ENCODE measurements at regions not wholly inside any gene's neighbourhood (a gene's known extent, or its start where the extent isn't known, plus 50 kb on each side); places are given as distances from the start of the nearest gene placed in this dataset.

DNA sequence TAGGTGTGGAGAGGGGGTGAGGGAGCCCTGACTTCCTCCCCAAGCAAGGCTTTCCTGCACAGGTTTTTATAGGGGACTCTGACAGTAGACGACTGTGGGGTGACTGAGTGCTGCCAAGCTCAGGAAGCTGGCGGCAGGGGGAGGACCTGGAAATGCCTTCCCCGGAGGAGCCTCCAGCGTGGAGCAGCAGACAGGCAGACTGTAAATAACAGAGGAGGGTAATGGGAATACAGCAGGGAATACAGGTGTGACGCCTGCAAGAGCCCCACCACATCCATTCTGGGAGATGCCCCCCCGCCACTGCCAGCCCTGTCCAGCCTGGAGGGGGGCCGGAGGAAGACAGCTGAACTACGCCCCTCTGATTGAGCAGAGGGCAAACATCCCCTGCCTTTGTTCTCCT lies 190.4 kb downstream of the UQCRFS1 start:
- CTCF ChIA-PET, result no interaction called here
- H3K9me3 ChIP-seq (ENCODE audit: control extremely low read depth in 1 of 5, control insufficient read depth in 4 of 5, insufficient read depth in 2 of 5, low read depth in 1 of 5, low read length in 4 of 5), result no peaks in the 10 kb centered on the region
- H3K4me1 ChIP-seq (ENCODE audit: control extremely low read depth in 1 of 4, control insufficient read depth in 4 of 4, insufficient read depth in 4 of 4, low read length in 3 of 4), result no peaks in the 10 kb centered on the region
- H3K36me3 ChIP-seq (ENCODE audit: control insufficient read depth in 4 of 4, insufficient read depth in 4 of 4, low read length in 3 of 4), result no peaks in the 10 kb centered on the region
- peaks cover 0 to 1% (median 0%) of the 10 kb centered on the region in 5 experiments for H3K27me3 ChIP-seq (replicated peaks in 2 of 5; ENCODE audit: control insufficient read depth in 4 of 5, insufficient read depth in 5 of 5, low read length in 4 of 5)
- no peak overlapping the region for H3K27ac ChIP-seq (ENCODE audit: insufficient read depth in 1 of 2, low read depth in 1 of 2, low read length in 2 of 2, poor library complexity in 1 of 2, severe bottlenecking in 2 of 2)
- no peak for DNase-seq
- 54% methylated on average over 7 of the region's 8 CpGs for WGBS (ENCODE audit: insufficient coverage)
- no peak overlapping the region for H3K4me3 ChIP-seq (ENCODE audit: control insufficient read depth in 1 of 7, extremely low read depth in 1 of 7, insufficient read depth in 4 of 7, low read depth in 2 of 7, low read length in 6 of 7)
- POLR2A ChIA-PET, result no interaction called here

DNA sequence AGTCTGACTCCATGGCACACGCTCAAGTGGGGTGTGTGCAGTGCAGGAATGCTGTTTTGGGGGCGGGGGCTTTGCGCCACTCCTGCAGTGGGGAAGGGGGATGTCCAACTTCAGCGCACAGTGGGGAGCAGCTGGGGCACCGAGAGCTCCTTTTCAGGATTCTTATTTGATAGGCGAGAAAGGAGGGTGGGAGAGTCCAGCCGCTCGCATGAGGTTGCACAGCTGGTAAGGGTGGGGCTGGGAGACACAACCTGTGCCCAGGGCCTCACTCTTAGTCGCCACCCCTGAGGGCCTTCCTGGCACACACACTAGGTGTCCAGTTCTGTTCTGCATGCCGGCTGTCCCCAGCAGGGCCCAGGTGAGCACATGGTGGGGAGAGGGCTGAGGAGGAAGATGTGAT lies 190.8 kb downstream of the UQCRFS1 start:
- no peak for DNase-seq
- H3K27ac ChIP-seq (ENCODE audit: insufficient read depth in 1 of 2, low read depth in 1 of 2, low read length in 2 of 2, poor library complexity in 1 of 2, severe bottlenecking in 2 of 2), result no peak overlapping the region
- CTCF ChIA-PET, result no interaction called here
- H3K27me3 ChIP-seq (replicated peaks in 2 of 5; ENCODE audit: control insufficient read depth in 4 of 5, insufficient read depth in 5 of 5, low read length in 4 of 5), result peaks cover 0 to 2% (median 0%) of the 10 kb centered on the region in 5 experiments
- POLR2A ChIA-PET, result no interaction called here
- H3K4me3 ChIP-seq (ENCODE audit: control insufficient read depth in 1 of 7, extremely low read depth in 1 of 7, insufficient read depth in 4 of 7, low read depth in 2 of 7, low read length in 6 of 7), result no peak overlapping the region
- 85% methylated on average over 8 of the region's 10 CpGs for WGBS (ENCODE audit: insufficient coverage)
- no peaks in the 10 kb centered on the region for H3K4me1 ChIP-seq (ENCODE audit: control extremely low read depth in 1 of 4, control insufficient read depth in 4 of 4, insufficient read depth in 4 of 4, low read length in 3 of 4)
- no peaks in the 10 kb centered on the region for H3K36me3 ChIP-seq (ENCODE audit: control insufficient read depth in 4 of 4, insufficient read depth in 4 of 4, low read length in 3 of 4)
- no peaks in the 10 kb centered on the region for H3K9me3 ChIP-seq (ENCODE audit: control extremely low read depth in 1 of 5, control insufficient read depth in 4 of 5, insufficient read depth in 2 of 5, low read depth in 1 of 5, low read length in 4 of 5)

DNA sequence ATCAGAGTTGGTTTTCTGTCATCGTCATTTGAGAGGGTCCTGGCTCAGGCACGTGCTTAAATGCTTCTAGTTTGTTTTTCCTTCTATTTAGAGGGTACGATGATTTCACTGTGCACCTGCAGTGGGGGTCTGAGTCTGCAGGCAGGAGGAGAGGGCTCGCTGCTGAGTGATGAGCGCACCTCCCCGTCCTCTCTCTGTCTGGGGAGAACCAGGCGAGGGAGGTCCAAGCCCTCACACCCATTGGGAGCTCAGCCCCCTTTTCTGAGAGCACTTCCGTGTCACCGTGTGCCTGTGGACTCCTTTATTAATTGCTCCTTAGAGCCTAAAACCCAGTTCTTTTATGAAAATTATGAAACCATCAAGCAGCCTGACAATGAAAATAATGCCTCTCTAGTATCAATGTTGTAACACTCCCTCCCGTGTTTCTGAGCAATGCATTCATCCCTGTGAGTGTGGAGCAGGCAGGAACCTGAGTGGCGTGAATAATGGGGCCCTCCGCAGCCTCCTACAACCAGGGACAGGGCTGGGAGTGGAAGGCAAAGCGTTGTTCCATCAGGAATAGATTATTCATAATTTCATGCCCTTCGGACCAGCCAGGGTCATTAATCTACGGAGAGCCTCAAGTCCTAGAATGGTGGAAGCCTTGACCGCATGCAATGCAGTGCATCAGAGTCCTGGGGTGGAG lies 191.6 kb downstream of the UQCRFS1 start:
- Histone ChIP-seq H3K27ac (ENCODE audit: insufficient read depth in 1 of 2, low read depth in 1 of 2, low read length in 2 of 2, poor library complexity in 1 of 2, severe bottlenecking in 2 of 2) (no peak overlapping the region), H3K27me3 (replicated peaks in 2 of 5; ENCODE audit: control insufficient read depth in 4 of 5, insufficient read depth in 5 of 5, low read length in 4 of 5) (peaks cover 0 to 5% (median 0%) of the 10 kb centered on the region in 5 experiments), H3K4me3 (ENCODE audit: control insufficient read depth in 1 of 7, extremely low read depth in 1 of 7, insufficient read depth in 4 of 7, low read depth in 2 of 7, low read length in 6 of 7) (no peak overlapping the region), H3K4me1 (ENCODE audit: control extremely low read depth in 1 of 4, control insufficient read depth in 4 of 4, insufficient read depth in 4 of 4, low read length in 3 of 4) (no peaks in the 10 kb centered on the region), H3K36me3 (ENCODE audit: control insufficient read depth in 4 of 4, insufficient read depth in 4 of 4, low read length in 3 of 4) (no peaks in the 10 kb centered on the region), H3K9me3 (ENCODE audit: control extremely low read depth in 1 of 5, control insufficient read depth in 4 of 5, insufficient read depth in 2 of 5, low read depth in 1 of 5, low read length in 4 of 5) (no peaks in the 10 kb centered on the region)
- CTCF ChIA-PET, result no interaction called here
- 86% methylated on average over 13 of the region's 16 CpGs for WGBS (ENCODE audit: insufficient coverage)
- DNase-seq, result no peak
- POLR2A ChIA-PET, result no interaction called here

DNA sequence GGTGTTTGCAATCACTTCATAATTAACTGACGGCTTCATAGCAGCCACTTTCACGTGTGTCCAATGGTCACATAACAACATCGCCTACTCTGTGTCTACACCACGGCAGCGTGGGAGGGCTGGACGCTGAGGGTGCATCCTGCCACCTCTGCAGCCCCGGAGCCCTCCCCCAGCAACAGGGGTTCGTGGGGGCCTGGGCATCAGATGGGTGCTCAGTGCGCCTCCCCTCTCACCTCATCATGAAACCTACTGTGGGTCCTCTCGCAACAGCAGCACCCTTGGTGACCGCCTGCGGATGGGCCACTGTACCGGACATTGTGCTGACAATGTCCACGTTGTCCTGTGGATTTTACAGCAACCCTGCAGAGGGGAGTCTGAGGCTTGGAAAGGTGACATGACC lies 193.5 kb downstream of the UQCRFS1 start:
- Histone ChIP-seq H3K4me3 (ENCODE audit: control insufficient read depth in 1 of 7, extremely low read depth in 1 of 7, insufficient read depth in 4 of 7, low read depth in 2 of 7, low read length in 6 of 7) (no peak overlapping the region), H3K4me1 (ENCODE audit: control extremely low read depth in 1 of 4, control insufficient read depth in 4 of 4, insufficient read depth in 4 of 4, low read length in 3 of 4) (no peaks in the 10 kb centered on the region), H3K27ac (ENCODE audit: insufficient read depth in 1 of 2, low read depth in 1 of 2, low read length in 2 of 2, poor library complexity in 1 of 2, severe bottlenecking in 2 of 2) (no peak overlapping the region), H3K36me3 (ENCODE audit: control insufficient read depth in 4 of 4, insufficient read depth in 4 of 4, low read length in 3 of 4) (no peaks in the 10 kb centered on the region), H3K9me3 (ENCODE audit: control extremely low read depth in 1 of 5, control insufficient read depth in 4 of 5, insufficient read depth in 2 of 5, low read depth in 1 of 5, low read length in 4 of 5) (no peaks in the 10 kb centered on the region), H3K27me3 (replicated peaks in 2 of 5; ENCODE audit: control insufficient read depth in 4 of 5, insufficient read depth in 5 of 5, low read length in 4 of 5) (peaks cover 0 to 5% (median 0%) of the 10 kb centered on the region in 5 experiments)
- no peak for DNase-seq
- WGBS (ENCODE audit: insufficient coverage), result 97% methylated on average over 11 of the region's 14 CpGs
- ChIA-PET CTCF (no interaction called here), POLR2A (no interaction called here)

DNA sequence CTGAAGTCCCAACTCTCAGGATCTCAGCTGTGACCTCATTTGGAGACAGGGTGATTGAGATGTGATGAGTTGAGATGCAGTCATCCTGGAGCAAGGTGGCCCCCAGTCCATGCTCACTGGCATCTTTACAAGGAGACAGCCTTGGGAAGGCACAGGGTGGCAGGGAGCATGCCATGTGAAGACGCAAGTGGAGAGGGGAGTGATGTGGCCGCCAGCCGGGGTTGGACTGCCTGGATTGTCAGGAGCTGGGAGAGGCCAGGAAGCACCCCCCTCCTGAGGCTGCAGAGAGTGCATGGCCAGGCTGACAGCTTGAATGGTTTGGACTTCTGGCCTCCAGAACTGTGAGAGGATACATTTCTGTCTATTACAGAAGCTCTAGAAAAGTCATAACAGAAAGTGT lies 194.4 kb downstream of the UQCRFS1 start:
- H3K27ac ChIP-seq (ENCODE audit: insufficient read depth in 1 of 2, low read depth in 1 of 2, low read length in 2 of 2, poor library complexity in 1 of 2, severe bottlenecking in 2 of 2), result no peak overlapping the region
- peaks cover 0 to 5% (median 0%) of the 10 kb centered on the region in 5 experiments for H3K27me3 ChIP-seq (replicated peaks in 2 of 5; ENCODE audit: control insufficient read depth in 4 of 5, insufficient read depth in 5 of 5, low read length in 4 of 5)
- H3K9me3 ChIP-seq (ENCODE audit: control extremely low read depth in 1 of 5, control insufficient read depth in 4 of 5, insufficient read depth in 2 of 5, low read depth in 1 of 5, low read length in 4 of 5), result no peaks in the 10 kb centered on the region
- WGBS (ENCODE audit: insufficient coverage), result 93% methylated on average over 3 of the region's 3 CpGs
- H3K4me3 ChIP-seq (ENCODE audit: control insufficient read depth in 1 of 7, extremely low read depth in 1 of 7, insufficient read depth in 4 of 7, low read depth in 2 of 7, low read length in 6 of 7), result no peak overlapping the region
- H3K36me3 ChIP-seq (ENCODE audit: control insufficient read depth in 4 of 4, insufficient read depth in 4 of 4, low read length in 3 of 4), result no peaks in the 10 kb centered on the region
- ChIA-PET POLR2A (no interaction called here), CTCF (no interaction called here)
- no peaks in the 10 kb centered on the region for H3K4me1 ChIP-seq (ENCODE audit: control extremely low read depth in 1 of 4, control insufficient read depth in 4 of 4, insufficient read depth in 4 of 4, low read length in 3 of 4)
- DNase-seq, result no peak

DNA sequence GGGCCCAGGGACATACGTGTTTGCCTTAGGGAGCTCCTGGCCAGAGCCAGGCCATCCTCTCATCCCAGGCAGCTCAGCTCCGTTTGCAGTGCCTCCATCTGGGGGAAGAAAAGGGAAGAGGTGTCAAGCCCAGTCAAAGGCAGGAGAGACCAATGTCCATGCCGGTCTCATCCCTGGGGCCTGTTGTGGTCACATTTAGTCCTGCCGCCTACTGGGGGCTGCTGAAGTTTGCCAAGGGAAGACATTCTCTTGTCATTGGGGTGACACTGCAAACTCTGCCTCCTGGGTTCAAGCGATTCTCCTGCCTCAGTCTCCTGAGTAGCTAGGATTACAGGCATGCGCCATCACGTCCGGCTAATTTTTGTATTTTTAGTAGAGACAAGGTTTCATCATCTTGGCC lies 195.2 kb downstream of the UQCRFS1 start:
- Histone ChIP-seq H3K36me3 (ENCODE audit: control insufficient read depth in 4 of 4, insufficient read depth in 4 of 4, low read length in 3 of 4) (no peaks in the 10 kb centered on the region), H3K4me3 (ENCODE audit: control insufficient read depth in 1 of 7, extremely low read depth in 1 of 7, insufficient read depth in 4 of 7, low read depth in 2 of 7, low read length in 6 of 7) (no peak overlapping the region), H3K27me3 (replicated peaks in 2 of 5; ENCODE audit: control insufficient read depth in 4 of 5, insufficient read depth in 5 of 5, low read length in 4 of 5) (peaks cover 0 to 5% (median 0%) of the 10 kb centered on the region in 5 experiments), H3K4me1 (ENCODE audit: control extremely low read depth in 1 of 4, control insufficient read depth in 4 of 4, insufficient read depth in 4 of 4, low read length in 3 of 4) (no peaks in the 10 kb centered on the region), H3K9me3 (ENCODE audit: control extremely low read depth in 1 of 5, control insufficient read depth in 4 of 5, insufficient read depth in 2 of 5, low read depth in 1 of 5, low read length in 4 of 5) (no peaks in the 10 kb centered on the region), H3K27ac (ENCODE audit: insufficient read depth in 1 of 2, low read depth in 1 of 2, low read length in 2 of 2, poor library complexity in 1 of 2, severe bottlenecking in 2 of 2) (no peak overlapping the region)
- ChIA-PET CTCF (no interaction called here), POLR2A (no interaction called here)
- 90% methylated on average over 5 of the region's 8 CpGs for WGBS (ENCODE audit: insufficient coverage)
- DNase-seq, result no peak

DNA sequence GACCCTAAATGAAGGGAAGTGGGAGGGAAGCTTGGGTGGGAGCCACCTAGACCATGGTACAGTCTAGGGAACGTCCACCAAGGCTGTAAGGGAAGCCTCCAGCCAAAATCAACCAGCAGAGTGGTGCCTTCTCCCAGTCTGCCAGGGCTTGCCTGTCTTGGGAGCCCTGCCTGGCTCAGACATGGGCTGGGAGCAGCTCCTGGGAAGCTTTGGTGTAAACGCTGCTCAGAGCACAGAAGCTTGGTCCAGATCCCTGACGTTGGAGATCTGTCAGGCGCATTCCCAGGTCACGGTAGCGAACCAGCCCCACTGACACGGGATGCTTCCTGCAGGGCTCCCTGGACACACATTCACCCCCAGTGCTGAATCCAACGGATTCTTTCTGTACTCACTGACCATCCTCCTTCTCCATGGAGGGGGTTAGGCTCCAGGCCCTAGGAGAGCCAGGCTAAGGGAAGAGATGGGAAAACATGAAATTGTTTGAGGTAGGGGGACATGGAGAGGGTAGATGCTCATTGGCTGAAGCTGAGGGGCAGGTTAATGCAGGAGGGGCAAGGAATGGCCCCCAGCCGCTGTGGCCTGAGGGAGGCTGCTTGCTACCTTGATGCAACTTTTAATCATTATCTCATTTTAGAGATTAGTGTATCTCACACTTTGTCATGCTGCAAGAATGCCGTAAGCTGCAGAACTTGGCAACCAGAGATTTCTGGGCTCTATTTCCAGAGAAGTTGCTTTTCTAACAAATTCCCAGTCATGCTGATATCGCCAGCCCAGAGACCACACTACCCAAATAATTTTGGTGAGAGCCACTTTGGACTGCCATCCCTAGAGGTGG lies 195.8 kb downstream of the UQCRFS1 start:
- Histone ChIP-seq H3K27me3 (replicated peaks in 2 of 5; ENCODE audit: control insufficient read depth in 4 of 5, insufficient read depth in 5 of 5, low read length in 4 of 5) (peaks cover 0 to 5% (median 0%) of the 10 kb centered on the region in 5 experiments), H3K9me3 (ENCODE audit: control extremely low read depth in 1 of 5, control insufficient read depth in 4 of 5, insufficient read depth in 2 of 5, low read depth in 1 of 5, low read length in 4 of 5) (no peaks in the 10 kb centered on the region), H3K4me3 (ENCODE audit: control insufficient read depth in 1 of 7, extremely low read depth in 1 of 7, insufficient read depth in 4 of 7, low read depth in 2 of 7, low read length in 6 of 7) (no peak overlapping the region), H3K27ac (ENCODE audit: insufficient read depth in 1 of 2, low read depth in 1 of 2, low read length in 2 of 2, poor library complexity in 1 of 2, severe bottlenecking in 2 of 2) (no peak overlapping the region), H3K4me1 (ENCODE audit: control extremely low read depth in 1 of 4, control insufficient read depth in 4 of 4, insufficient read depth in 4 of 4, low read length in 3 of 4) (no peaks in the 10 kb centered on the region), H3K36me3 (ENCODE audit: control insufficient read depth in 4 of 4, insufficient read depth in 4 of 4, low read length in 3 of 4) (no peaks in the 10 kb centered on the region)
- 70% methylated on average over 10 of the region's 11 CpGs for WGBS (ENCODE audit: insufficient coverage)
- no peak for DNase-seq
- POLR2A ChIA-PET, result no interaction called here
- CTCF ChIA-PET, result no interaction called here

Data from common myeloid progenitor, CD34-positive (primary cell).